AG09309 (cell line): ENCODE measurements at regions not wholly inside any gene's neighbourhood (a gene's known extent, or its start where the extent isn't known, plus 50 kb on each side); places are given as distances from the start of the nearest gene placed in this dataset.

Source experiments
- DNase-seq: peaks from one replicate; pipeline ENCODE4 v3.0.0-alpha.2; 2010; ENCODE audit warnings: low read depth
- H3K4me3 ChIP-seq: 2 replicates; pipeline ENCODE4 v1.5.1; 2011; ENCODE audit warnings: mild to moderate bottlenecking, low read depth, low read length, moderate library complexity; ENCODE audit not compliant: control insufficient read depth
- CTCF ChIP-seq: IDR thresholded peaks from 2 replicates; pipeline ENCODE4 v1.5.1; 2011; ENCODE audit warnings: mild to moderate bottlenecking, low read depth, low read length, inconsistent platforms; ENCODE audit not compliant: insufficient read depth, control insufficient read depth; ENCODE audit errors: missing control alignments

DNA sequence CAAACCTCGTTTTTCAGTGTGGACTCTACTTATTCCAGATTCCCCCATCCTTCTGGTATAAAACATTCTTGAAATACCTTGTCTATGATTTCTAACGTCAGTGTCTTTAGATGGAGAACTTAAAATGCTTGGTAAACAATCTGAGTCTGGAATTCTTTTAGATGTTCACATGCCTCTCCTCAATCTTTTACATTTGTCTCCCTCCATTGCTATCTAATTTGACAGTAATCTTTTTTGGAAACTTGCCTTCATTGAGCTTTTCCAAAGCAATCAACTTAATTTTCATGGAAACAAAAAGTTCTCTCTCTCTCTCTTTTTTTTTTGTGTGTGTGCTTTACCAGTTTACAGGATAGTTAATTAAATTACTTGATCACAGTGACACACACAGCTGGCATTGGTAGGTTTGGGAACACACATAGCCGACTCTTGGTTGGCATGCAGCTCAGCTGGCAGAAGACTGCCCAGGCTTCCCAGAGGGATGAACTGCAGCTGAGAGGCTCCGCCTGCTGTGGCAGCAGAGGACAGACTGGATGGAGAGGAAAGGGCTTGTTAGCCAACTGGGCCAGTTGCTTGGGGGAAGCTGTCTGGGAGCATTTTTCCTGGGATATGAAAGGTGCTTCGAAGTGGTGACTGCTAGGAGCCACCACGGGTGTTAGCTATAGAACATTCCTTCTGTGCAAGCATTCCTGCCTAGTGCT, 271.3 kb downstream of the ZSWIM6 start:
- no peak for DNase-seq
- no peak for TF ChIP-seq CTCF

DNA sequence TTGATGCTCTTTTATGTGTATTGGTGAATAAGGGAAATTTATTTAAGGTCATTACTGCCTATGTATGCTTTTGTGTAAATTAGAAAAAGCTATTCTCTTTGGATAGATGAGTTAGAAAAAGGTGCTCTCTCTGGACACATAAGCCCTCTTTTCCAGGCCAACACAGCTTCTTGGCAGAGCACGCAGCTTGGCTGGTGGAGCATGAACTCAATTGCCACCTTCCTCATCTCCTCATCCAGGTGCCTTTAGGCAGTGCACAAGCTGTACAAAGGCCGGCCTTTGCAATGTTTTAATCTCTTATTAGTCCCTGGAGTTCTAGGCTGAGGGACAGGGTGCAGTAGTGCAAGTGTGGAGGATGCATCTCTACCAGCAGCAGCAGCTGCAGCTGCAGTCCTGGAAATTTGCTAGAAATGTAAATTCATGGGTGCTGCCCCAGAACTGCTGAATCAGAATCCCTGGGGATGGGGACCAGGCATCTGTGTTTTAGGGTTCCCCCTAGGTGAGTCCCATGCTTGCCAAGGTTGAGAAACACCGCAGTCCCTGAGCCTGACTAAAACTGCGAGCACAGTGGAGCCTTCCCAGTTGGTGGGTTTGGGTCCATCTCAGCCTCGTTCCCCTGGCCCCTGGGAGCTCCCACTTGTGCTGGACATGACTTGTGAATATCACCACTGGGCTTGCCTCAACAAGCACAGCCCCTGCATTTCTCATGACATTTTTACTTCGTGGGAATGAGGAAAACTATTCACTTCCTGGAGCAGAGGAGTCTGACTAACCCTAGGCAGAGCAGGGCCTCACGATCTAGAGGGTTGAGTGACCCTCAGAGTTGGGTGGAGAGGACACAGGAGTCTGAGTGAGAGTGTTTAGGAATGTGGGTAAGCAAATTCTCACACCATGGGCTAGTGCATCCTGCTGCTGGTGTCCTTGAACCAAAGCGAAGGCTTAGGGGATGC, 272.3 kb downstream of the ZSWIM6 start:
- TF ChIP-seq CTCF, result no peak
- no peak overlapping the region for H3K4me3 ChIP-seq
- DNase-seq, result no peak

More for the DNA sequence above, 271.3 kb downstream of the ZSWIM6 start:
- H3K4me3 ChIP-seq, result no peak overlapping the region

- TF ChIP-seq CTCF, result no peak
- no peak for DNase-seq
- H3K4me3 ChIP-seq, result no peak overlapping the region
These were observed 278.0 kb downstream of the ZSWIM6 start for GRCh38 chr5:61609840-61610677.

DNA sequence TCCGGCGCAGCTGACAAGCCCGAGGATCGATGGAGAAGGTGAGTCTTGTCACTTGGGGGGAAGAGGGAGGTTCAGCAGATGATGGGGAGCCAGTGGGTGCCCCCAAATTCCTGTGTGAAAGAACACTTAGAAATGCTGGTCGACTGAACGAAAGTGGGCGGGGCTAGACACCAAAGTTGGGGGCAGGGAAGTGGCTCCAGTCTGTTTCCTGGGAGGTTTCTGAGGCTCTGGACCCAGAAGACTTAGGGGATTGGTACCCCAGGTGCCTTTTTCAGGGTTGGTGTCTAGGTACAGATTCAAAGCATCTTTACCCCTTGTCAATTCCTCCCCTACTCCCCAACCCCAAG, 278.6 kb downstream of the ZSWIM6 start:
- no peak for TF ChIP-seq CTCF

GRCh38 chr5:61612431-61612830, 280.4 kb downstream of the ZSWIM6 start:
- DNase-seq, result no peak
- TF ChIP-seq CTCF, result no peak
- no peak overlapping the region for H3K4me3 ChIP-seq

More for the DNA sequence above, 278.6 kb downstream of the ZSWIM6 start:
- no peak for DNase-seq
- H3K4me3 ChIP-seq, result no peak overlapping the region

GRCh38 chr5:61613679-61614078, 281.6 kb downstream of the ZSWIM6 start:
- no peak overlapping the region for H3K4me3 ChIP-seq
- TF ChIP-seq CTCF, result no peak
- no peak for DNase-seq
